RWPE2 (cell line): ENCODE measurements at regions not wholly inside any gene's neighbourhood (a gene's known extent, or its start where the extent isn't known, plus 50 kb on each side); places are given as distances from the start of the nearest gene placed in this dataset.

ENCODE experiments used
- ATAC-seq: fragments of 200-7000 bp; cut with Tn5 transposase; 3 replicates; pipeline ENCODE4 v1.9.1; 2021; ENCODE audit warnings: low read depth
- DNase-seq: peaks from one replicate; pipeline ENCODE4 v3.0.0-alpha.2; 2020; ENCODE audit warnings: low spot score
- H3K27ac ChIP-seq: fragments of 450-650 bp; 2 replicates; pipeline ENCODE4 v1.5.1; 2017; ENCODE audit warnings: mild to moderate bottlenecking; ENCODE audit not compliant: poor library complexity, severe bottlenecking
- H3K27me3 ChIP-seq: fragments of 250-450 bp; sonication (Bioruptor Pico); 2 replicates; pipeline ENCODE4 v1.5.1; 2021; ENCODE audit warnings: mild to moderate bottlenecking, moderate library complexity; ENCODE audit not compliant: insufficient read depth, poor library complexity, severe bottlenecking
- H3K36me3 ChIP-seq: fragments of 250-450 bp; sonication (Bioruptor Pico); 2 replicates; pipeline ENCODE4 v1.5.1; 2020; ENCODE audit warnings: low read depth, mild to moderate bottlenecking, moderate library complexity
- H3K4me1 ChIP-seq: fragments of 250-450 bp; sonication (Bioruptor Pico); 2 replicates; pipeline ENCODE4 v1.5.1; 2021; ENCODE audit warnings: mild to moderate bottlenecking, moderate library complexity; ENCODE audit not compliant: insufficient read depth, poor library complexity, severe bottlenecking
- H3K4me3 ChIP-seq: fragments of 250-450 bp; sonication (Bioruptor Pico); 2 replicates; pipeline ENCODE4 v1.5.1; 2021; ENCODE audit warnings: mild to moderate bottlenecking, moderate library complexity; ENCODE audit not compliant: severe bottlenecking
- H3K9me3 ChIP-seq: fragments of 250-450 bp; sonication (Bioruptor Pico); 2 replicates; pipeline ENCODE4 v1.5.1; 2021; ENCODE audit warnings: mild to moderate bottlenecking, moderate library complexity; ENCODE audit not compliant: severe bottlenecking
- CTCF ChIP-seq: fragments of 450-650 bp; IDR thresholded peaks from one replicate; pipeline ENCODE4 v1.5.1; 2017; ENCODE audit warnings: mild to moderate bottlenecking, moderate library complexity; ENCODE audit not compliant: poor library complexity, severe bottlenecking

GRCh38 chr4:27490315-27490714 is 629.7 kb downstream of the STIM2 start:
- no peak overlapping the region for H3K27ac ChIP-seq
- ATAC-seq = no peak
- no peaks in the 10 kb centered on the region for H3K9me3 ChIP-seq
- H3K36me3 ChIP-seq = no peaks in the 10 kb centered on the region
- DNase-seq = no peak
- H3K4me1 ChIP-seq = no peaks in the 10 kb centered on the region
- no peak for TF ChIP-seq CTCF
- H3K27me3 ChIP-seq = no peaks in the 10 kb centered on the region
- no peak overlapping the region for H3K4me3 ChIP-seq

- Histone ChIP-seq H3K27ac (no peak overlapping the region), H3K36me3 (no peaks in the 10 kb centered on the region), H3K4me1 (no peaks in the 10 kb centered on the region), H3K27me3 (no peaks in the 10 kb centered on the region), H3K9me3 (no peaks in the 10 kb centered on the region), H3K4me3 (no peak overlapping the region)
- no peak for TF ChIP-seq CTCF
- ATAC-seq (no peak), DNase-seq (no peak)
Measured at GRCh38 chr4:27490766-27491165, 630.1 kb downstream of the STIM2 start.

- ATAC-seq (no peak), DNase-seq (no peak)
- H3K36me3 ChIP-seq = no peaks in the 10 kb centered on the region
- no peak overlapping the region for H3K4me3 ChIP-seq
- no peak for TF ChIP-seq CTCF
- no peaks in the 10 kb centered on the region for H3K9me3 ChIP-seq
- H3K27me3 ChIP-seq = no peaks in the 10 kb centered on the region
- H3K4me1 ChIP-seq = no peaks in the 10 kb centered on the region
- H3K27ac ChIP-seq = no peak overlapping the region
Measured at GRCh38 chr4:27506401-27506800, 645.8 kb downstream of the STIM2 start.

- TF ChIP-seq CTCF = no peak
- H3K9me3 ChIP-seq = no peaks in the 10 kb centered on the region
- no peak overlapping the region for H3K4me3 ChIP-seq
- no peak overlapping the region for H3K27ac ChIP-seq
- no peak for ATAC-seq
- H3K36me3 ChIP-seq = no peaks in the 10 kb centered on the region
- no peaks in the 10 kb centered on the region for H3K27me3 ChIP-seq
- no peaks in the 10 kb centered on the region for H3K4me1 ChIP-seq
- DNase-seq = no peak
Measured at GRCh38 chr4:27514711-27515110, 654.1 kb downstream of the STIM2 start.

GRCh38 chr4:27515140-27515539 is 654.5 kb downstream of the STIM2 start:
- Histone ChIP-seq H3K4me3 (no peak overlapping the region), H3K36me3 (no peaks in the 10 kb centered on the region), H3K9me3 (no peaks in the 10 kb centered on the region), H3K27ac (no peak overlapping the region), H3K27me3 (no peaks in the 10 kb centered on the region), H3K4me1 (no peaks in the 10 kb centered on the region)
- ATAC-seq = no peak
- DNase-seq = no peak
- TF ChIP-seq CTCF = no peak
